ENCODE measurements at regions not wholly inside any gene's neighbourhood (a gene's known extent, or its start where the extent isn't known, plus 50 kb on each side); places are given as distances from the start of the nearest gene placed in this dataset.

DNA sequence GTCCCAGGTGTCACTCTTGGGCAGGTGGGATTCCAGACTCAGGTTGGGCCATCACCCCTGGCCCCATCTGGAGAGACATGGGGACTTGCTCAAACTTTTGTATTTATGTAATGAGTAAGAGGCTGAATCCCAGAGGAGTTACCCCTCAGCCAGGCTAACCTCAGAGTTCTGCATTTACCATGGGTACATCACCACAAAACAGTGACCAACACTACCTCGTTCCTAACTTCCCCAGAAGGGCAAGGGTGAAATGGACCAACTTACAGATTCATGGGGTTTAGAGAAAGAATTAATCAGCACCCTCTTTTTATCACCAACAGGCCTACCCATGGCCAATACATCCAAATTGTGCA lies 259.9 kb upstream of the MARCKS start:
- TF ChIP-seq CTCF (IDR thresholded peaks at IDR 0.05) (no peak), POLR2A (IDR thresholded peaks at IDR 0.05) (no peak)

Measured in ovary (tissue), 3 donors.